COR-L47 (cell line): ENCODE measurements at regions not wholly inside any gene's neighbourhood (a gene's known extent, or its start where the extent isn't known, plus 50 kb on each side); places are given as distances from the start of the nearest gene placed in this dataset.
A peak's percentile ranks its signal among the peaks of the same experiment; 100 is the strongest.
"Not testable (repeated sequence)": the region's sequence is repeated elsewhere in the genome, so short reads cannot be mapped to it uniquely, and the experiment has no call there.

Source experiments
- DNase-seq: peaks from one replicate; lab custom pipeline; 2025; lab: John Stamatoyannopoulos, UW

GRCh38 chr20:40933758-40934157 is 94.9 kb upstream of the TOP1 start:
- no peak for DNase-seq

DNA sequence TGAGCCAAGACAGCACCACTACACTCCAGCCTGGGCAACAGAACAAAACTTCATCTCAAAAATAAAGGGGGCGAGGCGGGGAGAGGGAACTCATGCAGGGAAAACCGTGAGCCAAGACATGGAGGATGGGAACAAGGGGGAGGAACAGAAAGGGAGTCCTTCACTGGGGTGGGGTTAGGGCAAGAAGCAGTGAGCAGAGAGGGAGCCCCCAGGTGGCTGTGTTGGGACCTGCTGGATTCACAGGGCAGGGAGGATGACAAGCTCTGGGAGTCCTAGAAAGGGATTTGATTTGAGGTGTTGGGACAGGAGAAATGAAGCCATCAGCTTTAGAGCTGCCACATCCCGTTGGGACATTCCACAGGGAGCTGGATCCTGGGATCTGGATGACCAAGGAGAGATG is 90.6 kb upstream of the TOP1 start:
- DNase-seq: no peak

DNA sequence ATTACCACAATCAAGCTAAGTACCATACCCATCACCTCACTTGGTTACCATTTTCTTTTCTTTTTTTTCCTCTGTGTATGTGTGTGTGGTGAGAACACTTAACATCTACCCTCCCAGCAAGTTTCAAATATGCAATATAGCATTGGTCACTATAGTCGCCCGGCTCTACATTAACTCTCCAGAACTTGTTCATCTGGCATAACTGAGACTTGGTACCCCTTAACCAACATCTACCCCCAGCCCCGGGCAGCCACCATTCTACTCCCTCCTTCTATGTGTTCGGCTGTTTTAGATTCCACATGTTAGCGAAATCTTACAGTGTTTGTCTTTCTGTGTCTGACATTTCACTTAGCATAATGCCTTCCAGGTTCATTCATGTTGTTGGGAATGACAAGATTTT is 89.0 kb upstream of the TOP1 start:
- no peak for DNase-seq

DNA sequence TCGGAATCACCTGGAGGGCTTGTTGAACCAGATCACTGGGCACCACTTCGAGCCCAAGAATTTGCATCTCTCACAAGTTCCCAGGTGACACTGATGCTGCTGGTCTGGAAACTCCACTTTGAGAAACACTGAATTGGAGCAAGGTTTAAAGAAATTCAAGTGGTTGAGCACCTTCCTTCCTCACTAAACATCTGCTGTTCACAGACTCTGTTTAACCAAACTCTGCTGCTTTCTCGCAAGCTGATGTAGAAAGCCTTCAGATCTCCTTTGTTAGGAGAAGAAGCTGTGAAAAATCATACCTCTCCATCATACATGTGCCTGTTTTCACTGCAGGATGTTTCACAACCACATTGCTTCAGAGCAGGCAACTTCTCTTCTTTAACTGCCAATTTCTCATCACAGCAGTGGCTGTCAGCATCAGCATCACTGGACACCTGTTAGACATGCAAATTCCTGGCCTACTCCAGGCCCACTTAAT is 87.5 kb upstream of the TOP1 start:
- DNase-seq: no peak

GRCh38 chr20:40942006-40942405 is 86.6 kb upstream of the TOP1 start:
- no peak for DNase-seq

DNA sequence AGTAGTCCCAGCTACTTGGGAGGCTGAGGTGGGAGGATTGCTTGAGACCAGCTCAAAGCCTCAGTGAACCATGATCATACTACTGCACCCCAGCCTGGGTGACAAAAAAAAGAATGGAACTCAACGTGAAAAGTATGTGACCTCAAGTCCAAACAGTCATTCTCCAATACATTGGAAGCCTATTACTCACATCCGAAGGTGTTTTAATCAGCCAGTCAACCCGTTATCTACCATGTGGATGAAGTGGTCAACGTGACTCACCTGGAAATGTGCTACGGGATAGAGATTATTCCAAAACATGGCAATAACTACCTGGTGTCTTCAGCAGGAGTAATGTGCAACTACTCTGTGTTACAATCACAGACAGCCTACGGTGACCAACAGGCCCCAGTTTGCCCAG is 85.8 kb upstream of the TOP1 start:
- no peak for DNase-seq

DNA sequence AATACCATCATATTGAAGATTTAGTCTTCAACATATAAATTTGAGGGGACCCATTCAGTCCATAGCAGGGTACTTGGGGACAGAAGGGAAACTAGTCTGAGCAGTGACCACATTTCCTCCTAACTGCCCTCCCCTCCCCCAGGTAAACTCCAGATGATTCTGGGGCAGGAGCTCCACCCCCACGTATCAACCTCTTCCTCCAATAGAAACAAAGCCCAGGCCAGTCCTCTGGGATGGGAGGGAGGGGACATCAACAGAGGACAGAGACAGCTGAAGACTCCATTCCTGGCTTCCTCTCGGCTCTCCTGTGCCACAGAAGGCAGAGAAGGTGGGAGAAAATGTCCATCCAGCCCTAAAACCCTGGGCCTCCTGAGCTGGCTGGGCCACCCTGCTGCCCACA is 85.0 kb upstream of the TOP1 start:
- no peak for DNase-seq

- DNase-seq: no peak
Observed at GRCh38 chr20:40945189-40945588, 83.4 kb upstream of the TOP1 start.

- DNase-seq: peak; percentile 10
Observed at GRCh38 chr20:40945754-40946450, 82.7 kb upstream of the TOP1 start.

- DNase-seq: no peak
Observed at GRCh38 chr20:40946451-40946850, 82.2 kb upstream of the TOP1 start.

DNA sequence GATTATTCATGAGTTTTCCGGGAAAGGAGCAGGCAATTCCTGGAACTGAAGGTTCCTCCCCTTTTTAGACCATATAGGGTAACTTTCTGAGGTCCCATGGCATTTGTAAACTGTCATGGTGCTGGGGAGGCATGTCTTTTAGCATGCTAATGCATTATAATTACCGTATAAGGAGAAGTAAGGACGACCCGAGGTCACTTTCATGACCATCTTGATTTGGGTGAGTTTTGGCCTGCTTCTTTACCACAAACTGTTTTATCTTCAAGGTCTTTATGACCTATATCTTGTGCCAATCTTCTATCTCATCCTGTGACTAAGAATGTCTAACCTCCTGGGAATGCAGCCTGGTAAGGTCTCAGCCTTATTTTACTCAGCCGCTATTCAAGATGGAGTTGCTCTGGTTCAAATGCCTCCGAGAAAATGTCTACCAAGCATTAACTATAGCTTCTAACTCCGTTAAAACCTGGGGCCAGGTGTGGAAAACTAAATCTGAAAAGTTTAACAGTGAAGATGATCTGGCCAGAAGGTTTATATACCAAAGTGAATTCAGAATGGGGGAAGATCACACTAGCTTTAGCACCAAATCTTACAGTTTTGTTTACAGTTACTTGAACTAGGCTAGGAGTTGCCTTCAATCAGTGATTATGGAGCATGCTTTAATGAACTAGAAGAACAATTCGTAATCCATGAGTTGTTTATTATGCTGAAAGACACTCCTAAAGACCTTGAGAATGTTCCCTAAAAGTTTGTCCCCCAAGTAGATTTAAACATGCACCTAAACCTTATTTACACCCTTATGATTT is 80.0 kb upstream of the TOP1 start:
- DNase-seq: no peak

DNA sequence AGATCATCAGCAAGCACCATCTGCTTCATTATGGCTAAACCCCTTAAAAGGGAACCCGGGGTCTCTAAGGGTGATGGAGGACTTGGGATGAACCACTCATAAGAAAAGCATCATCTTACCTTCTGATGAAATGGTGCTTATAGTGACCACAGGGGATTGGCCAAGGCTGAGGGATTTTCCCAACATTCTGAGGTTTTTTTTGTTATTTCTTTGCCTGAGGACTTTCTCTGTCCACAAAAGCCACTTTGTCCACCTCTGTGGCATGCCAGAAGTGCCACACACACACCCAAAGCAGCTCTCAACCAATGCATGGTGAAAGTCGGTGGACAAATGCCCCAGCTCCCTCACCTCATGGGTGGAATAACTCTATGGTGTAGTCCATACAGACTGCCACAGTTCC is 79.3 kb upstream of the TOP1 start:
- no peak for DNase-seq

DNA sequence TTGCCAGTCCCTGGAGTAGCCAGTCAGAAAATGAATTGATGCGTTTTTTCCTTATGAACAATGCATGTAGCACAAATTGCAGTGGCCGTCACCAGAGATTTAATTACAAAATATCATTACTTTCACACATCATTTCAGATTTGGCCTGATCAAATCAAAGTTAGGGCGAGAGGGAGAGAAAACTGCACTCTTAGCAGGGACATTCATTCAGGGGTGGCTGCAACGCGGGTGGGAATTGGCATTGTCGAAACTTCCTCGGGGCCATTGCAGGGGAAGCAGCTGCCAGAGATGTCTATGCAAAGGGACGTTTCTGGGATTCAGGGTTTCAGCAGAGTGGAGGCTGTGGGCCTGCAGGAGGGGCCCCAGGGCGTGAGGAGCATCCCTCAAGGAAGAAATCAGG is 76.5 kb upstream of the TOP1 start:
- DNase-seq: no peak

- DNase-seq: no peak
Observed at GRCh38 chr20:40953416-40953815, 75.2 kb upstream of the TOP1 start.

DNA sequence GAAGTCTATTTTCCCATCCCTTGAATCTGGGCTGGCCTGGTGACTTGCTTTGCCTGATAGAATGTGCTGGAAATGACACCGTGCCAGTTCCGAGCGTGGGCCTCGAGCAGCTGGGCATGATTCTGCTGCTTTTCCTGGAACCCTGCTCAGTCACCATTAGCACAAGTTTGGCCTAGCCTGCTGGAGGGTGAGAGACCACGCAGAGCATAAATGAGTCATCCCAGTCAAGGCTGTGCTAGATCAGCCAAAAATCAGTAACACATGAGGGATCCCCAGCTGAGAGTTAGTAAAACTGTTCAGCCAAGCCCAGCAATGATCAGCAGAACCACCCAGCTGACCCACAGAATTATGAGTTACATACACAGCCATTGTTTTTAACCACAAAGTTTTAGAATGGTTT is 74.8 kb upstream of the TOP1 start:
- no peak for DNase-seq

DNA sequence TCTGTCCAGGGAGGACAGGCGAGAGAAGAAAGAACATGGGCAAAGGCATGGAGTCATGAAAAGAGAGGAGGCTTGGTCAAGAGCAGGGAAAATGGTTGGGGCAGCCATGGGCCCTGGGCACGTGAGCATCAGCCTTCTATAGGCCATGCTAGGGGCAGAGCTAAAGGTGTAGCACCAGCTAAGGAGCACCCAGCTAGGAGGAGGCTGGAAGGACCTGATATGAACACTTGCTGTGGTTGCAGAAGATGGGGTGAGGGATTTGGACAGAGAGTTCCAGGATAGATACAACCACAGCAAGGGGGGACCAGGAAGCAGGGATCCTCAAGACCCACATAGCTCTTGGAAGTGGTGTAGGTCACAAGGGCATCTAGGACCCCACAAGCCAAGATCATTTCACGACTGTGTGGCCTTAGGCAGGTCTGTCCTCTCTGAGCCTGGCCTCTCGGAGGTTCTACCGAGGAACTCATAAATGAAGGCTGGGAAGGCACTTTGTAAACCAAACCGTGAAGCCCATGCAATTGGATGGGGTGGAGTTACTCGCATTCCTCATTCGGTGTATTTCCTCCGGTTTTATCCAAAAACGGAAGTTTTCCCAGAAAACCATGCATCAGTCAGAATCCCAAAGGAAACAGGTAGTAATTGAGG is 74.0 kb upstream of the TOP1 start:
- no peak for DNase-seq

GRCh38 chr20:40955326-40955725 is 73.3 kb upstream of the TOP1 start:
- DNase-seq: no peak

DNA sequence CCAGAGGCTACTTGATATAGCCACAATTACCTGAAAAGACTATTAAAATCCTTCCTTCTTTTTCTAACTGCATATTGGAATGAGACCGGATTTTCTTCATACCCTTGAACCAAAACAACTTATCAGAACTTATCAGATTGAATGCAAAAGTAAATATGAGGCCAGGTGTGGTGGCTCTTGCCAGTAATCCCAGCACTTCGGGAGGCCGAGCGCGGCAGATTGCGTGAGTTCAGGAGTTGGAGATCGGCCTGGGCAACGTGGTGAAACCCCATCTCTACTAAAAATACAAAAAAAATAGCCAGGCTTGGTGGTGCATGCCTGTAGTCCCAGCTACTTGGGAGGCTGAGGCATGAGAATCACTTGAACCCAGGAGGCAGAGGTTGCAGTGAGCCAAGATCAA is 72.8 kb upstream of the TOP1 start:
- DNase-seq: not testable (repeated sequence)

DNA sequence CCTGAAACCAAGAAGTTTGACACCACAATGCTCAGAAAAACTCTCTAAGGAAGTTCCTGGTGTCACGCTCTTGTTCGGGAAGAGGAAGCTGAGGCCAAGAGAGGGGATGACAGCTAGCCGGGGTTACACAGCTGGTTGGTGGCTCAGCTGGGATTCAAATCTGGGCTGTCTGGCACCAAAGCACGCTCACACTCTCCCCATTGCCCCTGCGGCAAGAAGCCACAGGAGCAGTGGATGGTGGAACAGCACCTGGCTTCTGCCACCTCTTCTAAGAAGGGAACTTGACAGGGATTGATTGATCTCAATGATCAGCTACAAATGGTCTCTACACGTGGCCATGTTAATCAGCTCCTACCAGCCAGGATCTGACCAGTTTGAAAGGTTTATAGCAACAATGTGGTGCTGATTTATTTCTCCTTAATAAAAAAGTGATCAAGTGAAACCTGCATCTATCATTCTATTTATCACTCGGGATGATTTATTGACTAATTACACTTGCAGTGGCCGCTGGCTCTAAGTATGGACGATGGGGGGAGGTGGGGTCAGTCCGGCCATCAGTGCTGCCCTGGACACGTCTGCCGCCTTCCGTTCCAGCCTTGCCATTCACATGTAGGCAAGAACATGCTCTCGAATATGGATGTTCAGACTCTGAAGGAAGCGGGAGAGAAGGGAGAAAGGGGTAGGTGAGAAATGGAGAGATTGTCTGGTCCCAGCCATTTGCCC is 71.9 kb upstream of the TOP1 start:
- no peak for DNase-seq

- DNase-seq: no peak
Observed at GRCh38 chr20:40957265-40957760, 71.3 kb upstream of the TOP1 start.

GRCh38 chr20:40958598-40958997 is 70.0 kb upstream of the TOP1 start:
- DNase-seq: no peak
